Esophagus squamous epithelium (tissue), 5 donors: ENCODE measurements at regions not wholly inside any gene's neighbourhood (a gene's known extent, or its start where the extent isn't known, plus 50 kb on each side); places are given as distances from the start of the nearest gene placed in this dataset.

Experiments
- DNase-seq: peaks from one replicate; lab custom pipeline; 2025; lab: John Stamatoyannopoulos, UW
- H3K27ac ChIP-seq, 4 donors: fragments of 200-600 bp; sonication (generic); one replicate each; pipeline ENCODE4 v1.5.1; 2016 to 2019; ENCODE audit warnings: mild to moderate bottlenecking in 1 of 4
- H3K27me3 ChIP-seq, 4 donors: fragments of 200-600 bp; sonication (generic); 1 replicate in 3 of 4; 2 replicates in 1 of 4; pipeline versions ENCODE4 v1.5.1 to v1.6.0; 2017 to 2021; ENCODE audit warnings: antibody characterized with exemption in 1 of 4
- H3K36me3 ChIP-seq, 3 donors: fragments of 200-600 bp; sonication (generic); one replicate each; pipeline ENCODE4 v1.5.1; 2016 to 2019
- H3K4me1 ChIP-seq, 3 donors: fragments of 200-600 bp; sonication (generic); one replicate each; pipeline ENCODE4 v1.5.1; 2017 to 2019
- H3K4me3 ChIP-seq, 4 donors: fragments of 200-600 bp; sonication (generic); 1 replicate in 3 of 4; 2 replicates in 1 of 4; pipeline ENCODE4 v1.5.1; 2016 to 2019; ENCODE audit warnings: mild to moderate bottlenecking in 2 of 4, moderate library complexity in 1 of 4
- H3K9me3 ChIP-seq, 3 donors: fragments of 200-600 bp; sonication (generic); one replicate each; pipeline ENCODE4 v1.5.1; 2016 to 2019
- POLR2A ChIP-seq, 4 donors: fragments of 450-650 bp; IDR thresholded peaks; one replicate each; pipeline ENCODE4 v1.6.1; 2017; ENCODE audit warnings: antibody characterized with exemption in 4 of 4, mild to moderate bottlenecking in 4 of 4, moderate library complexity in 3 of 4
- WGBS, 2 donors: methylation state at CpG; one replicate each; pipeline ENCODE4 v1.1.5; 2018; 5-methylcytosine and 5-hydroxymethylcytosine counted together
- intact Hi-C: fragments of 100-400 bp; cut with DNase I; formaldehyde crosslinking; loops from one replicate; pipeline ENCODE4 v1.15.0; 2022
- TF ChIP-seq, protein P1 (sequence below), 6 experiments: fragments of 450-650 bp in 4 of 6; fragments of 200-600 bp in 2 of 6; sonication (generic) in 2 of 6; IDR thresholded peaks; one replicate each; pipeline ENCODE4 v1.5.1; 2016 to 2019; ENCODE audit warnings: antibody characterized with exemption in 6 of 6, mild to moderate bottlenecking in 4 of 6, moderate library complexity in 4 of 6
- donor health status: DM: yes; HTN: yes; CAD: no.

DNA sequence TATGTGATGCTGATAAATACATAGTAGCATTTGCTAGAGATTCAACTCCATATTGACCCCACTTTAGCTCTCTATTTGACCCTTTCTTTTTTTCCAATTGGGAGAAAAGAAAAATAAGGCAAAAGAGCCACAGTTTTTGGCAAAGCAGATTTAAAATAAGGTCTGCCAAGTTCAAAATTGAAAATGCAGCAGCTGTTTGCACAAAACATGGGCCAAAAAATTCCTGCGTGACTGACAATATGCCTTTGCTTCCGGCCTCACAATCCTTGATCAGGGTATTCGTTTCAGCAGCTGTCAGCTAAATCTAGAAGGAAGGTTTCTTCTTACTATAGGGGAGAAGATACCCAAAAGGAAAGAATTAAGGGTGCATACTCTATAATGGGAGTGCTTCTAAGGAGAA lies 563.5 kb upstream of the CCDC54 start:
- H3K4me3 ChIP-seq, result no peak overlapping the region
- intact Hi-C loops, result no loop called here
- TF ChIP-seq, protein P1, sequence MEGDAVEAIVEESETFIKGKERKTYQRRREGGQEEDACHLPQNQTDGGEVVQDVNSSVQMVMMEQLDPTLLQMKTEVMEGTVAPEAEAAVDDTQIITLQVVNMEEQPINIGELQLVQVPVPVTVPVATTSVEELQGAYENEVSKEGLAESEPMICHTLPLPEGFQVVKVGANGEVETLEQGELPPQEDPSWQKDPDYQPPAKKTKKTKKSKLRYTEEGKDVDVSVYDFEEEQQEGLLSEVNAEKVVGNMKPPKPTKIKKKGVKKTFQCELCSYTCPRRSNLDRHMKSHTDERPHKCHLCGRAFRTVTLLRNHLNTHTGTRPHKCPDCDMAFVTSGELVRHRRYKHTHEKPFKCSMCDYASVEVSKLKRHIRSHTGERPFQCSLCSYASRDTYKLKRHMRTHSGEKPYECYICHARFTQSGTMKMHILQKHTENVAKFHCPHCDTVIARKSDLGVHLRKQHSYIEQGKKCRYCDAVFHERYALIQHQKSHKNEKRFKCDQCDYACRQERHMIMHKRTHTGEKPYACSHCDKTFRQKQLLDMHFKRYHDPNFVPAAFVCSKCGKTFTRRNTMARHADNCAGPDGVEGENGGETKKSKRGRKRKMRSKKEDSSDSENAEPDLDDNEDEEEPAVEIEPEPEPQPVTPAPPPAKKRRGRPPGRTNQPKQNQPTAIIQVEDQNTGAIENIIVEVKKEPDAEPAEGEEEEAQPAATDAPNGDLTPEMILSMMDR (IDR thresholded peaks at IDR 0.05), result no peak
- no peak for TF ChIP-seq POLR2A (IDR thresholded peaks at IDR 0.05)
- DNase-seq, result no peak
- H3K9me3 ChIP-seq, result no peaks in the 10 kb centered on the region
- H3K27ac ChIP-seq, result no peak overlapping the region
- H3K27me3 ChIP-seq, result no peaks in the 10 kb centered on the region
- peaks cover 0 to 19% (median 0%) of the 10 kb centered on the region in 3 donors for H3K4me1 ChIP-seq
- no peaks in the 10 kb centered on the region for H3K36me3 ChIP-seq
- WGBS, 2 donors, result 24 to 35% methylated on average over 3 of the region's 3 CpGs

DNA sequence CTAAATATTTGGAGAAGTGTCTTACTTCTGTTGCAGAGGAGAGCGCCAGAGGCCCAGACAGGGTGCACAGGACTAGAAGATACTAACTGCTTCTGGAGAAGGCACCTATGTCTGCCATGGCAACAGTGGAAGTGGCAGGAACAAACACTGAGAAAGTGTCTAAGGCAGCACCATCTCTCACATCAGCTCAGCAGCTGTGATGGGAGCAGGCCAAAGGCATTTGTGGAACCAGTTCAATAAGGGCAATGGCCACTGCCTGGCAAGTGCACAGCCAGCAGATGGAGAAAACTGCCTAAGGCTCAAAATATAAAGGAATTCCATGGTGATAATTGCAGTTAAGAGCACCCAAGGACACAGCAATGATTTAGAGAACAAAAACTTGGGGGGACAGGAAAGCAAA lies 563.0 kb upstream of the CCDC54 start:
- no peak for DNase-seq
- TF ChIP-seq POLR2A (IDR thresholded peaks at IDR 0.05), result no peak
- TF ChIP-seq, protein P1 (IDR thresholded peaks at IDR 0.05), result no peak
- H3K4me1 ChIP-seq, result peaks cover 0 to 19% (median 0%) of the 10 kb centered on the region in 3 donors
- no peaks in the 10 kb centered on the region for H3K9me3 ChIP-seq
- no peak overlapping the region for H3K4me3 ChIP-seq
- no peak overlapping the region for H3K27ac ChIP-seq
- intact Hi-C loops, result no loop called here
- no peaks in the 10 kb centered on the region for H3K27me3 ChIP-seq
- no peaks in the 10 kb centered on the region for H3K36me3 ChIP-seq
- WGBS, 2 donors, result 57 to 80% methylated on average over 1 of the region's 1 CpG

DNA sequence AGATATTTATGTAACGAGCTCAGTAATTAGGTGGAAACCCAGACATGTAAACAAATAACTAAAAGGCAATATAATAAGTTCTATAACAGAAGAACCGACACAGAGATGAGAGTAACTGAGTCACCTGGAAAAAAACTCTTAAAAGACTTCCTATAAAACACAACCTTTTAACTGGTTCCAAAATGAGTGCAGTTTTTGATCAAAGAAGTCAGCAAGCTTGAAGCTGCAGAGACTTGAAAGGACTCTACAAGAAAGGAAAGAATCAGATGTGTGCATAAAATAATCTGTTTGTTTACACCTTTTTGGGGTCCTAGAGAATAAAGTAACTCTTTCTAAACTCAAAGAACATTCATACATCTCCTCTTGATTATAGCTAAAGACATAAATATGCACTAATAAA lies 560.4 kb upstream of the CCDC54 start:
- H3K27ac ChIP-seq, result no peak overlapping the region
- H3K4me1 ChIP-seq, result peaks cover 0 to 14% (median 0%) of the 10 kb centered on the region in 3 donors
- no peak for DNase-seq
- WGBS, 2 donors, result 45 to 60% methylated on average over 2 of the region's 2 CpGs
- H3K9me3 ChIP-seq, result no peaks in the 10 kb centered on the region
- intact Hi-C loops, result no loop called here
- H3K36me3 ChIP-seq, result no peaks in the 10 kb centered on the region
- TF ChIP-seq, protein P1 (IDR thresholded peaks at IDR 0.05), result no peak
- TF ChIP-seq POLR2A (IDR thresholded peaks at IDR 0.05), result no peak
- no peak overlapping the region for H3K4me3 ChIP-seq
- no peaks in the 10 kb centered on the region for H3K27me3 ChIP-seq

DNA sequence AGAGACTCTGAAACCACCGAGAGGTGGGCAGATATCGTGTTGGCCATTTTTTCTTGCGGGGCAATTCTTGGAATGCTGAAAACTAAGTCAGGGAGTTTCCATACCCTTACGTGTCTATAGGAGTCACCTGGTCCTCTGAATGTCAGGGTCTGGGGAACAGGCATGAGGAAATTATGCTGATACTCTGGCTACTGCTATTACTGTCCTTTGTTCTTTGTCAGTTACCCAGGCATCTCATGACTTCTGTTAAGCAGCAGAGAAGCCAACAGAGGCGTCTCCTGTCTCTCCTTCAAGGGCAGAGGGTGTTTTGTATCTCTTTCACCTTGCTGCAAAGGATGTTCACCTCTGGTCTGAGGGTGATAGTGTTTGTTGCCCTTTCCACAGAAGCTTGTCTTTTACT lies 559.5 kb upstream of the CCDC54 start:
- DNase-seq, result no peak
- WGBS, 2 donors, result 77 to 86% methylated on average over 5 of the region's 5 CpGs
- Histone ChIP-seq H3K36me3 (no peaks in the 10 kb centered on the region), H3K9me3 (no peaks in the 10 kb centered on the region), H3K27ac (no peak overlapping the region), H3K4me1 (peaks cover 0 to 14% (median 0%) of the 10 kb centered on the region in 3 donors), H3K4me3 (no peak overlapping the region), H3K27me3 (no peaks in the 10 kb centered on the region)
- intact Hi-C loops, result no loop called here
- TF ChIP-seq, protein P1 (IDR thresholded peaks at IDR 0.05), result no peak
- TF ChIP-seq POLR2A (IDR thresholded peaks at IDR 0.05), result no peak

DNA sequence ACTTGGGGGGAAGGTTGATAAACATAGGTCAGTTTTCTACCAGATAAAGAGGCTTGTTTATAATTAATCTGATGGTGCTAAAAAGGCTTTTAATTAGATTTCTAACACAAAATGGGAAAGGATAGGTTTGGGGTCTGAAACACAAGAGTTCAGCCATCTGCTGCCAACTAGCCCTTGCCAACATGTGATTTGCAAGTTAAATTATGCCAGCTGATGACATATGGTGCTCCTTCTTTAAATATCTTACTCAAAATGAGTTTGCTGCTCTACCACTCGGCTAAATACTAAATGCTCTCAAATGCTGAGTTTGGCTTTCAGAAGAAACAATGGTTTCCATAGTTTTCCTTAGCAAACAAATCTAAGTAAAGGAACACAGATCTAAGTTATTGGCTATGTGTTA lies 557.8 kb upstream of the CCDC54 start:
- no peaks in the 10 kb centered on the region for H3K9me3 ChIP-seq
- H3K27ac ChIP-seq, result no peak overlapping the region
- no peak overlapping the region for H3K4me3 ChIP-seq
- no peaks in the 10 kb centered on the region for H3K36me3 ChIP-seq
- no peaks in the 10 kb centered on the region for H3K27me3 ChIP-seq
- DNase-seq, result no peak
- 54 to 73% methylated on average over 1 of the region's 1 CpG for WGBS, 2 donors
- TF ChIP-seq, protein P1 (IDR thresholded peaks at IDR 0.05), result no peak
- TF ChIP-seq POLR2A (IDR thresholded peaks at IDR 0.05), result no peak
- H3K4me1 ChIP-seq, result peaks cover 0 to under 1% (median 0%) of the 10 kb centered on the region in 3 donors
- intact Hi-C loops, result no loop called here
